ENCODE measurements at regions not wholly inside any gene's neighbourhood (a gene's known extent, or its start where the extent isn't known, plus 50 kb on each side); places are given as distances from the start of the nearest gene placed in this dataset.
"Not testable (repeated sequence)": the region's sequence is repeated elsewhere in the genome, so short reads cannot be mapped to it uniquely, and the experiment has no call there.

DNA sequence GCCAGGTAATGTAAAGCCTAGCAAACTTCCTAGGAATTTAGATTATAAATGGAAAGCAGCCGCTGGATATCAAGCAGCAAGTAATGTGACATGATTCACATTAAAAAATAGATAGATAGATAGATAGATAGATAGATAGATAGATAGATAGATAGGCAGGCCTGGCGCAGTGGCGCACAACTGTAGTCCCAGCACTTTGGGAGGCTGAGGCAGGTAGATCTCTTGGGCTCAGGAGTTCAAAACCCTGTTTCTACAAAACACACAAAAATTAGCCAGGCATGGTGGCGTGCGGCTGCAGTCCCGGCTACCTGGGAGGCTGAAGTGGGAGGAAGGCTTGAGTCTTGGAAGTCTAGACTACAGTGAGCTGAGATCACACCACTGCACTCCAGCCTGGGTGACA lies 236.9 kb downstream of the SLITRK6 start:
- Histone ChIP-seq H3K27me3 (replicated peaks; ENCODE audit: insufficient read depth) (no peaks in the 10 kb centered on the region), H3K27ac (no peak overlapping the region), H3K4me3 (no peak overlapping the region), H3K9me3 (no peaks in the 10 kb centered on the region), H3K4me1 (ENCODE audit: control insufficient read depth in 1 of 2, low read depth in 2 of 2) (no peaks in the 10 kb centered on the region), H3K36me3 (no peaks in the 10 kb centered on the region)
- ATAC-seq (ENCODE audit: insufficient number of reproducible peaks, low FRiP score, low read depth) (no peak), DNase-seq (ENCODE audit: low spot score) (no peak)
- TF ChIP-seq, protein P1, sequence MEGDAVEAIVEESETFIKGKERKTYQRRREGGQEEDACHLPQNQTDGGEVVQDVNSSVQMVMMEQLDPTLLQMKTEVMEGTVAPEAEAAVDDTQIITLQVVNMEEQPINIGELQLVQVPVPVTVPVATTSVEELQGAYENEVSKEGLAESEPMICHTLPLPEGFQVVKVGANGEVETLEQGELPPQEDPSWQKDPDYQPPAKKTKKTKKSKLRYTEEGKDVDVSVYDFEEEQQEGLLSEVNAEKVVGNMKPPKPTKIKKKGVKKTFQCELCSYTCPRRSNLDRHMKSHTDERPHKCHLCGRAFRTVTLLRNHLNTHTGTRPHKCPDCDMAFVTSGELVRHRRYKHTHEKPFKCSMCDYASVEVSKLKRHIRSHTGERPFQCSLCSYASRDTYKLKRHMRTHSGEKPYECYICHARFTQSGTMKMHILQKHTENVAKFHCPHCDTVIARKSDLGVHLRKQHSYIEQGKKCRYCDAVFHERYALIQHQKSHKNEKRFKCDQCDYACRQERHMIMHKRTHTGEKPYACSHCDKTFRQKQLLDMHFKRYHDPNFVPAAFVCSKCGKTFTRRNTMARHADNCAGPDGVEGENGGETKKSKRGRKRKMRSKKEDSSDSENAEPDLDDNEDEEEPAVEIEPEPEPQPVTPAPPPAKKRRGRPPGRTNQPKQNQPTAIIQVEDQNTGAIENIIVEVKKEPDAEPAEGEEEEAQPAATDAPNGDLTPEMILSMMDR (IDR thresholded peaks at IDR 0.05) = no peak

DNA sequence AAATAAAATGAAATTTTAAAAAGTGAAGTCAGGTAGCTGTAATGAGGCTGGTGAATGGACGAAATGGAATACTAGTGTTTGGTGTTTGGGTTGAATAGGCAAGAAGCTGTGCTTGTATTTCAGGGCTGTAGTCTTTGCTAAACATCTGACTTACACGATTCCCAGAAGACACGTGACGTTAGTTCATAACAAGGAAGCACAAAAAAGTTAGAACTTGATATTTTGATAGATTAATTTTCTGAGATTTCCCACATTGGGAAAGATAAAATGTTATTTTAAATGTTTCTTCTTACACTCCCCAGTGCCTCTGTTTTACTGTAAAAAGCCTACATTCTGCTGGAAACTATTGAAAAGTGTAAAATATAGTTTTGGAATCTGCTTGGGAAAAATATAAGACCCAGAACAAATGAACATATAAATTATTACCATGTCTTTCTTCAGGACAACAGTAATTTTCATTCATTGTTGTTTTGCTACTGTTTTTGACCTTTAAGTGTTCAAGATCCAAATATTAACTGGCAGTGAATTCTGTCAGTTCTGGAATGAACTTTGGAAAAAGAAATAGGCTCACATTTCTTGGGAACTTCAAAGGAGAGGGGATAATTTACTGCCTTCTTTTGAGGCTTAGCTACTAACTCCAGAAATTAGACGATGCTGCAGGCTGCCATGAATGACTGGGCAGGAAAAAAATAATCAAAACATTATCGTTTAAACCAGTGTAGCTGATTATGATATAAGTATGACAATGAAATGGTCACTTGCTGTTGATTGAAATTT lies 241.3 kb downstream of the SLITRK6 start:
- no peaks in the 10 kb centered on the region for H3K4me1 ChIP-seq (ENCODE audit: control insufficient read depth in 1 of 2, low read depth in 2 of 2)
- H3K27ac ChIP-seq = no peak overlapping the region
- no peaks in the 10 kb centered on the region for H3K27me3 ChIP-seq (replicated peaks; ENCODE audit: insufficient read depth)
- no peak overlapping the region for H3K4me3 ChIP-seq
- H3K36me3 ChIP-seq = no peaks in the 10 kb centered on the region
- ATAC-seq (ENCODE audit: insufficient number of reproducible peaks, low FRiP score, low read depth) (no peak), DNase-seq (ENCODE audit: low spot score) (no peak)
- TF ChIP-seq, protein P1 (IDR thresholded peaks at IDR 0.05) = no peak
- H3K9me3 ChIP-seq = no peaks in the 10 kb centered on the region

DNA sequence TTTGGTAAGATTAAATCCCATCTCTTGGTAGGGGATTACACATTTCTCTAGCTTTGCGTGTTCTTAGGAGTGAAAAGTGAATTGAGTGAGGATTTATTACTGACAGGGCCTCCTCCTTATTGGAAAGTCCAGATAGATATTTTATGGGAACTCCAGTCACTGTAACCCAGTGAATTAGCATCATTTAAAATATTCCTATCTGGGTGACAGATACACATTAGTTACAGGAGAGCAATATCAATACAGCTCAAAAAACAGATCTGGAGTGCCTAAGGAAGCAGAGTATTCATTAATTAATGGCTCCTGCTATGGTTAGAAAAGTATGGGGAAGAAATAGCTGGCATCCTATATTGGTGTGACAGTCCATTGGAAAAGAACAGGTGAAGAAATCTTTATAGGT lies 248.2 kb downstream of the SLITRK6 start:
- Histone ChIP-seq H3K9me3 (no peaks in the 10 kb centered on the region), H3K27me3 (replicated peaks; ENCODE audit: insufficient read depth) (no peaks in the 10 kb centered on the region), H3K4me3 (no peak overlapping the region), H3K27ac (no peak overlapping the region), H3K36me3 (no peaks in the 10 kb centered on the region), H3K4me1 (ENCODE audit: control insufficient read depth in 1 of 2, low read depth in 2 of 2) (no peaks in the 10 kb centered on the region)
- no peak for ATAC-seq (ENCODE audit: insufficient number of reproducible peaks, low FRiP score, low read depth)
- TF ChIP-seq, protein P1 (IDR thresholded peaks at IDR 0.05) = no peak
- DNase-seq (ENCODE audit: low spot score) = no peak

DNA sequence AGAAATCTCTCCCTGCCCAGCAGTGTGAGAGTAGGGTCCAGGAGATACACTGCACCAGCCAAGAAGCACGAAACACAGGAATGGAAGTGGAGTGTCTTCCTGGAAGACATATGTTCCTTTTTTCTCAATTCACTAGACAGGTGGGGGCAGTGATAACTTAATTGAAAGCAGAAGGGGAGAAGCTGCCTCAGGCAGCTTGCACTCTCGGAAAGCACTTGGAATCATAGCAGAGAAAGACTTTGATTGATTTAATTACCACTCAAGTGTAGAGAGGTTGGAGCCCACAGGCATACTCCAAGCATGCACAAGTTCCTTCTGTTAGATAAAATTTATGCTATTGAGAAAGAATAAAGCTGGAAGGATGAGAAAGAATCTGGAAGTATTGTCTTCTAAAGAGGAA lies 249.4 kb downstream of the SLITRK6 start:
- Histone ChIP-seq H3K9me3 (no peaks in the 10 kb centered on the region), H3K4me1 (ENCODE audit: control insufficient read depth in 1 of 2, low read depth in 2 of 2) (no peaks in the 10 kb centered on the region), H3K27me3 (replicated peaks; ENCODE audit: insufficient read depth) (no peaks in the 10 kb centered on the region), H3K27ac (no peak overlapping the region), H3K4me3 (no peak overlapping the region), H3K36me3 (no peaks in the 10 kb centered on the region)
- TF ChIP-seq, protein P1 (IDR thresholded peaks at IDR 0.05) = no peak
- no peak for ATAC-seq (ENCODE audit: insufficient number of reproducible peaks, low FRiP score, low read depth)
- DNase-seq (ENCODE audit: low spot score) = no peak

DNA sequence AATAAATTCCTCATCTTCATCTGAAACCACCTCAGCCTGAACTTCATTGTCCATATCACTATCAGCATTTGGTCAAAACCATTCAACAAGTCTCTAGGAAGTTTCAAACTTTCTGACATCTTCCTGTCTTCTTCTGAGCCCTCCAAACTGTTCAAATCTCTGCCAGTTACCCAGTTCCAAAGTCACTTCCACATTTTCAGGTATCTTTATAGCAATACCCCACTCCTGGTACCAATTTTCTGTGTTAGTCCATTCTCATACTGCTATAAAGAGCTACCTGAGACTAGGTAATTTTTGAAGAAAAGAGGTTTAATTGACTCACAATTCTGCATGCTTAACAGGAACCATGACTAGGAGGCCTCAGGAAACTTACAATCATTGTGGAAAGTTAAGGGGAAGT lies 250.4 kb downstream of the SLITRK6 start:
- DNase-seq (ENCODE audit: low spot score); H3K36me3 ChIP-seq; H3K27me3 ChIP-seq (replicated peaks; ENCODE audit: insufficient read depth); H3K4me3 ChIP-seq; H3K4me1 ChIP-seq (ENCODE audit: control insufficient read depth in 1 of 2, low read depth in 2 of 2); ATAC-seq (ENCODE audit: insufficient number of reproducible peaks, low FRiP score, low read depth); H3K27ac ChIP-seq; H3K9me3 ChIP-seq: not testable (repeated sequence)

DNA sequence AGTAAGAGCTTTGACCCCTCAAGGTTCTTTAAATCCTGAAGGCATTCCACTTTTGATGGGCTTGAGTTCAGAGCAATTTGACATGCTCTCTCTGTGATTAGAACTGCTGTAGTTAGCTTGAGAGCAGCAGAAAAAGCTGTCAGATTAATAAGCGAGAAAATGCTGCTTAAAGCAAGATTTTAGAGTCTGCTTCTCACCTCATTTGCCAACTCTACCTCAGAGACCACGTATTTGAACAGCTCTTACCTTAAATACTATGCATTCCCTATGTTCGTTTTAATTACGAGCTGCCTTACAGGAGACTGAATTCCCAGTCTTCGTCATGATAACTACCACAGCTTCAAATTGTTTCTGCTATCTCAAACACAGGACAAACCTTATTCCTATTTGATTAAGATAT lies 253.4 kb downstream of the SLITRK6 start:
- DNase-seq (ENCODE audit: low spot score) (no peak), ATAC-seq (ENCODE audit: insufficient number of reproducible peaks, low FRiP score, low read depth) (no peak)
- Histone ChIP-seq H3K9me3 (no peaks in the 10 kb centered on the region), H3K4me1 (ENCODE audit: control insufficient read depth in 1 of 2, low read depth in 2 of 2) (no peaks in the 10 kb centered on the region), H3K27ac (no peak overlapping the region), H3K36me3 (no peaks in the 10 kb centered on the region), H3K27me3 (replicated peaks; ENCODE audit: insufficient read depth) (no peaks in the 10 kb centered on the region), H3K4me3 (no peak overlapping the region)
- TF ChIP-seq, protein P1 (IDR thresholded peaks at IDR 0.05) = no peak
